ENCODE measurements at regions not wholly inside any gene's neighbourhood (a gene's known extent, or its start where the extent isn't known, plus 50 kb on each side); places are given as distances from the start of the nearest gene placed in this dataset.

GRCh38 chr10:111821871-111822270 is 361.7 kb downstream of the GPAM start:
- DNase-seq (ENCODE audit: low spot score), result peak; percentile 39

DNA sequence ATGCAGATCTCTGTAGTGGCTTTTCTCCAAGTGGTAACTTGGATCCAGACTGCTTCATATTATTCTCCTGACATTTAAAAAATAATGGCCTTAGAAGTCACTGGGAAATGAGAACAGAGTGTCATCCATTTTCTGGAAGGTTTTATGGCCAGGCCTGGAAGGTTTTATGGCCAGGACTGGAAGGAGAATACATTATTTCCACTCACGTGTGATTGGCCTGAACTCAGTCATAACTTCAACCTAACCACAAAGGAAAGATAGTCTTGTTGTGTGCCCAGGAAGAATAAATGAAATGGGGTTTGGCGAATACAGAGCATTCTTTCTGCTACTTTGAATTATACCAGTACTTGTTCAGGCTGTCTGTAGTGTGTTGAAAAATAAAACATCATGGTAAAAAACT is 360.9 kb downstream of the GPAM start:
- no peak for DNase-seq (ENCODE audit: low spot score)

DNA sequence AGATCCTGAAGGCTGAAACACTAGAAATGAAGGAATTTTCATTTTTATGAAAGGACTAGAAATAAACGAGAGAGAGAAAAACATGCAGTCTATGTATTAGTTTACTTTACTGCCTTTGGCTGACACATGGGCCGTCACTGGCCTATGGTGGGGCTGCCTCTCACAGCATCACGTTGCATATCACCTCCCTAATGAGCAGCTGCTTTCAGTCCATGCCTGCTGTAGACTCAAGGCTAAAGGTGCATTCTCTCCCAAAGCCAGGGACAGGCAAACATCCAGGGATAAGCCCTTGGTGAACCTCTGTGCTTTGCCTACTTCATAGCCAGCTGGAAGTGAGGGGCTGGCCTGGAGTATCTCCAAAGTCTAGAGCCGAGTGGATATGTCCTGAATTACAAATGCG is 359.4 kb downstream of the GPAM start:
- DNase-seq (ENCODE audit: low spot score), result peak; percentile 33

DNA sequence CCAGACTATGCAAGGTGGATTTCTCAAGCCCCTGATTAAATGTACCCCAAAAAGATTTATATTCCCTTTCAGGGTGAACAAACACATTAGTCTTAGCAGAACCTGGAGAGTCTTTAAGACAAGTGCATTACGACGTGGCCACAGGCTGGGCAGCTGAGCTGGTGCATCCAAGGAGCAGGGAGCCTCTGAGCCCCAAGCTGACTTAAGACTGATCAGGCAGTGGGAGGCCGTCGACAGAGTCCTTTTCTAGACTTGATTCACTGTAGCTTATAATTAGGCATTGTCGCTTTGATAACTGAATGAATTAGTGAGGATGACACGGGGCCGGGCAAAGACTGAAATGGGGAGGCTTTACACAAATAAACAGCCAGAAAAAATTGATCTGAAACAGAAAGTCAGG is 353.2 kb downstream of the GPAM start:
- no peak for DNase-seq (ENCODE audit: low spot score)

GRCh38 chr10:111831058-111831457 is 352.5 kb downstream of the GPAM start:
- DNase-seq (ENCODE audit: low spot score), result no peak

GRCh38 chr10:111833251-111833650 is 350.3 kb downstream of the GPAM start:
- DNase-seq (ENCODE audit: low spot score), result no peak

- DNase-seq (ENCODE audit: low spot score), result peak; percentile 18
Observed at GRCh38 chr10:111835574-111835973, 348.0 kb downstream of the GPAM start.

GRCh38 chr10:111836064-111836463 is 347.5 kb downstream of the GPAM start:
- DNase-seq (ENCODE audit: low spot score), result no peak

GRCh38 chr10:111836571-111836970 is 347.0 kb downstream of the GPAM start:
- DNase-seq (ENCODE audit: low spot score), result no peak

- no peak for DNase-seq (ENCODE audit: low spot score)
Observed at GRCh38 chr10:111837086-111837485, 346.5 kb downstream of the GPAM start.

DNA sequence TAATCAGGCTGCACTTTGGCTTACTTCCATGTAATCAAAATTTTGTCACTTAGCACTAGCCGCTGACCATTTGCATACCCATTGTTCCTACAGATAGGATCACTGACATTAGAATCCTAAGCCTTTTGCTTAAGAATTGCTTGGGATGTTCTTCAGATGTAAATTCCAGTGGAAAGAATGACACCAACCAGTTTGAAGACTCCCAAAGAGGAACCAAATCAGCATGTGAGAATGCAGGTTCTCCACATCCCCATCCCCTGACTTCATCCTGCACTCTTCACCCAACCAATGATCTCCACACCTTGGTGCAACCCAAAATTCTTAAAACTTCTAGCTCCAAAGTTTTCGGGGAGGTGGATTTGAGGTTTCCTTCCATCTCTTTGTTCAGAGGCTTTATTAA is 345.6 kb downstream of the GPAM start:
- no peak for DNase-seq (ENCODE audit: low spot score)

DNA sequence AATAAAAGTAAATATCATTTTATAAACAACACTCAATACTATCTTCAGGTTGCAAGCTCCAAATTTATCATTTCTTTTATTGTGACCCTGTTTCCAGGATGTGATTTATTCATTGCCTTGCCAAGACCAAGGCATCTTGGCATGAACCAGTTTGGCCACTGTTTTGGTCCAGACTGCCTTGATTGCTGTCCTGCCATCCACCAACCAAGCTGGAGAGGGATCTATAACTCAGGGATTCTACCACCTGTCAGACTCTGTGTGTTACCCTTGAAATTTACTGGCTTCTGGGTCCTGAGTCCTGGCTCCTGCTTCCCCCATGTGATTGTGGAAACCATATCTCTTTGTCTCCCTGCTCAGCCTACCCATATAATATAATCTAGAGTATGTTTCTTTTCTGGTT is 343.0 kb downstream of the GPAM start:
- DNase-seq (ENCODE audit: low spot score), result no peak

- DNase-seq (ENCODE audit: low spot score), result no peak
Observed at GRCh38 chr10:111852801-111853200, 330.8 kb downstream of the GPAM start.

GRCh38 chr10:111856631-111857030 is 326.9 kb downstream of the GPAM start:
- DNase-seq (ENCODE audit: low spot score), result peak; percentile 4

DNA sequence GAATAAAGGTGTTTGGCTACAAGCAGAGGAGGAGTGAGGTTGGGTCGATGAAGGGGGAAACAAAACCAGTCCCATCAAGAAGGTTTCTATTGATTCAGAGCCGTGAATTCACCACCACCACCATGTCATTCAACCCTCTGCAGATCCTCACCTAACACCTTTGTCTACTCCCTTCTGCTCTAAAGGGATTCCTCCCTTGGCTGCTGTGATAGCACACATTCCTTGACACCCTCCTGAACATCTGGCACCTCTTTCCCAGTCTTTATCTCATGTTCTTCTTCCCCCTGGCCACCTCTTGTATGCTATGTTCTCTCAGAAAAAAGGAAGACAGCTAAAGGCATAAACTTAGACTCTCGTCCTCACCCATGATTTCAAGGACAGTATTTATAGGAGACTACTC is 318.0 kb downstream of the GPAM start:
- no peak for DNase-seq (ENCODE audit: low spot score)

GRCh38 chr10:111871458-111871857 is 312.1 kb downstream of the GPAM start:
- DNase-seq (ENCODE audit: low spot score), result no peak

- DNase-seq (ENCODE audit: low spot score), result no peak
Observed at GRCh38 chr10:111872591-111872990, 311.0 kb downstream of the GPAM start.

DNA sequence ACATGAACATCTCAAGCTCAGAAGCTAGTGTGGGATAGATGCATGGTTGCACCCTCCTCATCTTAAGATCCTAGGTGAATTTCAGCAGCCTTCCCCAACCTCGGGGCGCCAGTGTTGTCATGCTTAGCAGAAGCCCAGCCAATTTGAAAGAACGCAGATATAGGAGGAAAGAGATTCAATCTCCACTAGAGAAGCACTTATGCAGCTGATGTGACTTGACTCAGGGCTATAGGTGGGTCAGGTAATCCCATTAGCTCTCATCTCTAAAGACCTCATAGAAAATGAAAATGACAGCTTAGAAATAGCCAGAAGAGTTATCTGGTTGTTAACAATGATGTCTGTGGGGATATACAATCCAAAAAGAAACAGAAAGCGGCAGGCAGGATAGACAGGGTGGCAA is 310.5 kb downstream of the GPAM start:
- DNase-seq (ENCODE audit: low spot score), result no peak

DNA sequence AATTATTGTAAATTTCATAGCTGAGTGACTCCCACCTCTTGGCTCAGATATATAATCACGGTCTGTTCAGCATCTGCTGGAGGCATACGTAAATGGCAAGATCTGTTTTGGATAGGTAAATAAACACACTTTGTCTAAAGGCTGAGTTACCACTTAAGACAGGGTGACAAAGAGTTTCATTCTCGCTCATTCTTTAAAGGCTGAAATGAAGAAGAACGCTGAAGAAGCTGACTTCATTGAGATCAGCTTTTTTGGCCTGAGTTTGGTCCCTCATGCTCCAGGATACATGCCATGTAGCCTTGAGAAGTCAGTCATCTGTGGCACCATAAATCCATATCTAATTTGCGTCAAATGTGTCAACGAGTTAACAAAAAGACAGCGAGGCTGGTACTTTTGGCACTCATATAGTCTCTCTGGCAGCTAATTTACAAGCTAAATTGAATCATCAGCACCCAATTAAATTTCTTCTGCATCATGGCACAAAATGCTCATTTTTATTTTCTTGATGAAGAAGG is 309.9 kb downstream of the GPAM start:
- DNase-seq (ENCODE audit: low spot score), result no peak

DNA sequence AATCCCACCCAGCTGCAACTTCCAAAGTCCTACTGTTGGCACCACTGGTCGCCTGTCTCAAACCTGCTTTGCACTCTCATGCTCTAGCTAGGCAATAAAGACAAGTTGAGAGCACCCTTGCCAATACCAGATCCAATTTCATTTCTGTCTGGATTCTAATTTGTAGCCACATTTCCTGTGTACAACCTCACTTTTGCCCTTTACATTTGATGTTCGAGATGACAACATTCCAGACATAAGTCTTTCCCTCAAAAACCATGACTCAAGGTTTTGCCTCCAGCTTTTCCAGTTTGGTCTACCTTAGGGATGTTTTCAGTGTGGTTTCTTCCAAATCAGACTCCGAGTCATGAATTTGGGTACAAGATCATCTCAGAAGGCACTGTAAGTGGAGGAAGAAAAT is 309.0 kb downstream of the GPAM start:
- no peak for DNase-seq (ENCODE audit: low spot score)

DNA sequence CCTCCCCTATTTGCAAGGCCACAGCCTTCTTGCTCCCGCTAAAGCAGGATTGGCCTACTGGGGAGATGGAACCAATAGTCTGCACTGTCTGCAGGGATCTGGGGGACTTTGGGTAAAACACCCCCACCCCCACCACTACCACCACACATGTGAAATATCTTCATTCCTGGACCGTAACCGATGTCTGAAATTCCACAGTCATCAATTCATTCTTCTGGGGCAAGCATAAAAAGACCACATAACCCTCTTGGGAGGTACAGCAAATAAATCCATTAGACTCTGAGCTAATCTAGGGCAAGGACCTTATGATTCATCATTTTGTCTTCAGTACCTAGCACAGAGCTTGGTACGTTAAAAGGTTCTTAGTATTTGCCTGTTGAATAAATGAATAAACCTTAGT is 307.8 kb downstream of the GPAM start:
- no peak for DNase-seq (ENCODE audit: low spot score)

DNA sequence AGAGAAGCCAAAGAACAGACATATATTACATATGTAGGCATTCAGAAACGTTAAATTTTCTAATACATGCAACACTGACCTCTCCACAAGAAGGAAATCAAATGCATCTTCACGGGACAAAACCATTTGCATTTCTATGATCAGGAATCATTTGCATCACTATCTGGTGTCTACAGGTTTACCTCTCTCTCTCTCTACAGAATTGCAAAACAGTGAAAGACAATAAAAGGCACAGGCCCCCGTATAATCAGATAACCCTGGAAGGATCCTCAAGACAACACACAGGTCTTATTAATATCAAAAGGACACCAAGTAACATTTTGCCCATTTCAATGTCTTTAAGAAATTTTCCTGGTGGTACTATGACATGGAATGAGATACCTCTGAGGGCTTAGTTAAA is 306.3 kb downstream of the GPAM start:
- no peak for DNase-seq (ENCODE audit: low spot score)

GRCh38 chr10:111879969-111880368 is 303.6 kb downstream of the GPAM start:
- DNase-seq (ENCODE audit: low spot score), result no peak

GRCh38 chr10:111885046-111885445 is 298.5 kb downstream of the GPAM start:
- DNase-seq (ENCODE audit: low spot score), result no peak

DNA sequence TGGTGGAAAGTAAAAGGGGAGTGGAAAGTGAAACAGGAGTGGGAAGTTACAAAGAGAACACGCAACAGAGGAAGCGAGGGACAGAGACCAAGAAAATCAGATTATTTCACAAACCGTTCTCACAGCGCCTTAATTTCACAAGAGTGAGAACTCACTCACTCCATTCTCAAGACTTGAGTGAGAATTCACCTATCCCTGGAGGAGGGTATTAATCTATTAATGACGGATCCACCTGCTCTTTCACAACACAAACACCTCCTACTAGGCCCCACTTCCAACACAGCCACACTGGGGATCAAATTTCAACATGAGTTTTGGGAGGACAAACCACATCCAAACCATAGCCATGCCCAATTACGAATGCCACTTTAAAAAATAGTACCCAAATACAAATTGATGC is 297.6 kb downstream of the GPAM start:
- DNase-seq (ENCODE audit: low spot score), result no peak
